K562 (cell line): ENCODE measurements at regions not wholly inside any gene's neighbourhood (a gene's known extent, or its start where the extent isn't known, plus 50 kb on each side); places are given as distances from the start of the nearest gene placed in this dataset.

Source experiments
- ATAC-seq: fragments of 200-7000 bp; cut with Tn5 transposase; 3 replicates; pipeline ENCODE4 v1.9.1; 2020; ENCODE audit warnings: moderate library complexity
- BruUV-seq: library from RNA; stranded (reverse); fragments of 400-500 nt; replicated peaks from 2 replicates; lab custom pipeline; 2021; lab: Mats Ljungman, UMichigan
- CTCF ChIA-PET: fragments of 300-600 bp; formaldehyde crosslinking; extraction: SDS; loops from one replicate; lab custom pipeline; 2021; ENCODE audit warnings: low intra/inter-chr PET ratio; lab: Yijun Ruan, JAX
- POLR2A ChIA-PET: fragments of 300-600, 350-650 bp; sonication (Branson Sonifier 250); formaldehyde crosslinking; extraction: SDS; loops from one replicate; lab custom pipeline; 2021; ENCODE audit warnings: antibody characterized with exemption, inconsistent platforms; lab: Yijun Ruan, JAX
- DNase-seq, 4 experiments: peaks; one replicate each; pipeline versions ENCODE4 v3.0.0 to v3.0.0-alpha.2; 2011 to 2018; ENCODE audit warnings: low spot score in 3 of 4, mixed read lengths in 3 of 4; ENCODE audit errors: extremely low read depth in 1 of 4
- FAIRE-seq: peaks from 2 replicates; lab custom pipeline; 2011; peaks lifted over from hg19 to GRCh38; lab: Jason Lieb, UNC
- H2AFZ ChIP-seq: 2 replicates; pipeline ENCODE4 v1.6.0; 2011; ENCODE audit warnings: low read depth, low read length, control low read depth, inconsistent platforms
- H3K27ac ChIP-seq: fragments of 200-600 bp; 3 replicates; pipeline ENCODE4 v1.8.0; 2011; ENCODE audit warnings: low read depth, mild to moderate bottlenecking, control low read depth, inconsistent platforms, low read length, moderate library complexity, mixed read lengths; ENCODE audit errors: extremely low read depth
- H3K27me3 ChIP-seq, 2 experiments: fragments of 300-600 bp in 1 of 2; 2 replicates in 1 of 2; 3 replicates in 1 of 2; pipeline versions ENCODE4 v1.6.0 to v1.8.0; 2011; ENCODE audit warnings: inconsistent platforms in 2 of 2, low read length in 2 of 2, mild to moderate bottlenecking in 1 of 2, mixed read lengths in 1 of 2, moderate library complexity in 1 of 2; ENCODE audit not compliant: control insufficient read depth in 2 of 2, insufficient read depth in 2 of 2
- H3K36me3 ChIP-seq: fragments of 300-600 bp; 3 replicates; pipeline ENCODE4 v1.8.0; 2011; ENCODE audit warnings: mild to moderate bottlenecking, low read length, inconsistent platforms; ENCODE audit not compliant: control insufficient read depth, insufficient read depth
- H3K4me1 ChIP-seq, 2 experiments: fragments of 200-600 bp in 1 of 2; replicated peaks in 1 of 2; 2 replicates in 1 of 2; 3 replicates in 1 of 2; pipeline versions ENCODE4 v1.5.1 to v1.8.0; 2011; ENCODE audit warnings: inconsistent platforms in 2 of 2, low read length in 2 of 2, mild to moderate bottlenecking in 1 of 2, mixed read lengths in 1 of 2, moderate library complexity in 1 of 2; ENCODE audit not compliant: control insufficient read depth in 2 of 2, insufficient read depth in 2 of 2
- H3K4me2 ChIP-seq: 2 replicates; pipeline ENCODE4 v1.6.1; 2011; ENCODE audit warnings: low read length, control low read depth, inconsistent platforms, mixed read lengths; ENCODE audit not compliant: insufficient read depth
- H3K4me3 ChIP-seq: fragments of 200-600 bp; sonication (generic), shearing (Covaris generic); 2 replicates; pipeline ENCODE4 v1.5.1; 2016; ENCODE audit warnings: control low read depth, inconsistent platforms
- H3K79me2 ChIP-seq: fragments of 200-600 bp; 3 replicates; pipeline ENCODE4 v1.8.0; 2011; ENCODE audit warnings: low read length, inconsistent platforms; ENCODE audit not compliant: control insufficient read depth, insufficient read depth
- H3K9ac ChIP-seq, 2 experiments: 2 replicates each; pipeline versions ENCODE4 v1.6.0 to v1.6.1; 2011; ENCODE audit warnings: low read depth in 2 of 2, low read length in 2 of 2, control low read depth in 1 of 2, inconsistent platforms in 1 of 2, mild to moderate bottlenecking in 1 of 2, mixed read lengths in 1 of 2; ENCODE audit not compliant: insufficient read depth in 1 of 2
- H3K9me1 ChIP-seq: one replicate; pipeline ENCODE4 v1.6.0; 2011; ENCODE audit warnings: inconsistent platforms, mild to moderate bottlenecking, low read length, moderate library complexity; ENCODE audit not compliant: control insufficient read depth, insufficient read depth
- H3K9me3 ChIP-seq: replicated peaks from 2 replicates; pipeline ENCODE4 v1.5.1; 2011; ENCODE audit warnings: low read depth, low read length, inconsistent platforms; ENCODE audit not compliant: control insufficient read depth, insufficient read depth
- H4K20me1 ChIP-seq: replicated peaks from 2 replicates; pipeline ENCODE4 v1.6.1; 2011; ENCODE audit warnings: low read length, inconsistent platforms, mixed read lengths; ENCODE audit not compliant: control insufficient read depth, insufficient read depth
- CBX5 ChIP-seq: IDR thresholded peaks from 2 replicates; pipeline ENCODE4 v1.6.1; 2014; ENCODE audit warnings: low read depth, borderline replicate concordance
- KAT8 ChIP-seq: fragments of 450-650 bp; IDR thresholded peaks from 2 replicates; pipeline ENCODE4 v1.6.1; 2016; ENCODE audit warnings: low read depth, mild to moderate bottlenecking
- MYNN ChIP-seq, 2 experiments: sonication (generic); formaldehyde crosslinking in 1 of 2; IDR thresholded peaks; 2 replicates each; pipeline versions ENCODE4 v1.5.0 to v1.6.1; 2016 to 2020; ENCODE audit warnings: antibody characterized with exemption in 1 of 2, missing genetic modification reagents in 1 of 2
- NFE2L1 ChIP-seq: fragments of 450-650 bp; IDR thresholded peaks from 2 replicates; pipeline ENCODE4 v1.6.1; 2016; ENCODE audit warnings: missing genetic modification characterization, low read depth, mild to moderate bottlenecking, missing compliant biosample characterization, moderate library complexity, borderline replicate concordance
- PTRF ChIP-seq: fragments of 450-650 bp; IDR thresholded peaks from 2 replicates; pipeline ENCODE4 v1.6.1; 2016; ENCODE audit warnings: mild to moderate bottlenecking, missing genetic modification characterization, missing compliant biosample characterization
- ZNF140 ChIP-seq: fragments of 250-450 bp; sonication (Bioruptor Pico); IDR thresholded peaks from 2 replicates; pipeline ENCODE4 v1.8.0; 2021; ENCODE audit warnings: moderate library complexity, mild to moderate bottlenecking, inconsistent platforms
- ZNF232 ChIP-seq: sonication (generic); formaldehyde crosslinking; IDR thresholded peaks from 2 replicates; pipeline ENCODE4 v1.8.0; 2022; ENCODE audit warnings: mild to moderate bottlenecking, missing genetic modification reagents
- ZNF445 ChIP-seq: fragments of 250-450 bp; sonication (Bioruptor Pico); IDR thresholded peaks from 2 replicates; pipeline ENCODE4 v1.4.0; 2020; ENCODE audit warnings: low read depth, mild to moderate bottlenecking, moderate library complexity
- WGBS: fragments of 100-300 bp; shearing (Covaris generic); methylation state at CpG from one replicate; pipeline ENCODE4 v1.1.6; 2016; ENCODE audit warnings: low coverage, mixed read lengths; ENCODE audit not compliant: insufficient coverage; ENCODE audit errors: missing lambda C conversion rate; 5-methylcytosine and 5-hydroxymethylcytosine counted together
- in situ Hi-C: fragments of 300-500 bp; cut with MboI; formaldehyde crosslinking; loops from 4 replicates; pipeline ENCODE4 v1.15.0; 2018; ENCODE audit warnings: inconsistent platforms, mixed read lengths
- intact Hi-C: fragments of 100-400 bp; cut with micrococcal nuclease; formaldehyde crosslinking; loops from 2 replicates; pipeline ENCODE4 v1.14.2; 2022

DNA sequence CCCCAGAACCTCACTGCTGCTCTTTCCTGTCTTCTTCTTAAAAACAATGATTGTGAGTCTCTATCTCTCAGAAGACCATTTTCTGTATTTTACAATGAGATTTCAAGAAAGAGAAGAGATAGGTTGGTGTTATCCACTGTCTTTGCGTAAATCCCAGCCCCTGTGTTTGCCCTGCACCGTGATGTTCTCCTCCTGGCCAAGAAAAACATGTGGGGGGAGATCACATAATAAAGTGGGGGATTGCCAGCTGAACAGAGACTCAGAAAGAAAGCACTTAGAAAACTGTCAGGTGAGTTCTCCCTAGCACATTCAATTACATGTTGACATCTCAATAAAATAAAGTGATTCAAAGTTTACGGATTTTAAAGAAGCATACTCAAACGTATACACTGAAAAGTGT lies 105.0 kb upstream of the PITRM1 start:
- WGBS: 2% methylated on average over 4 of the region's 4 CpGs
- no TSS peak for BruUV-seq
- FAIRE-seq (no peak), ATAC-seq (no peak)
- Histone ChIP-seq H3K79me2 (no peaks in the 10 kb centered on the region), H3K27me3 (peaks cover 44 to 56% of the 10 kb centered on the region in 2 experiments), H4K20me1 (no peaks in the 10 kb centered on the region), H3K9me3 (no peaks in the 10 kb centered on the region), H3K4me3 (no peak overlapping the region), H3K27ac (no peak overlapping the region)
- in situ Hi-C loops (no loop called here), intact Hi-C loops (no loop called here)
- POLR2A ChIA-PET: no interaction called here
- no peak for TF ChIP-seq NFE2L1 (tag)
- TF ChIP-seq ZNF232 (CRISPR knock-in tag): no peak
- TF ChIP-seq CBX5: no peak
- no peak for TF ChIP-seq PTRF (tag)
- no peak for TF ChIP-seq ZNF140 (CRISPR knock-in tag)
- TF ChIP-seq, all 486 proteins: peak for 0
- Histone ChIP-seq H3K36me3 (no peaks in the 10 kb centered on the region), H3K9ac (no peak overlapping the region), H3K4me2 (no peak overlapping the region), H2AFZ (no peak overlapping the region), H3K4me1 (no peaks in the 10 kb centered on the region), H3K9me1 (no peaks in the 10 kb centered on the region)
- CTCF ChIA-PET: no interaction called here
- no peak for DNase-seq

DNA sequence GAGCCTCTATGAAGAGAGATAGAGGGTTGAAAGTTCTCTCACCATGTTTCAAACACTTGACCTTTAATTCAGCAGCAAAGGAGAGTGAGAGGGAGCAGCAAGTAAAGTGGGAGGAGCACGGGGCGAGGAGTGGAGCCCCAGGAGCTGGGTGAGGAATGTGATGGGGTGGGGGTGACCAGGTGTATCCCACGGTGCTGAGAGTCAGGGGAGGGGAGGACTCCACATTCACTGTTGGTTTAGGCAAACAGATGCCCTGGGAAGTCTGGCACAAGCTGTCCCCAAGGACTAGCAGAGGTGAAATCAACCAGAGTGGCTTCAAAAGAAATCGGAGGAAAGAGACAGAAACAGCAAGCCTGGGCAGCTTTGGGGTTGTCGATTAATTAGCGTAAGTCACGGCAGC lies 101.8 kb upstream of the PITRM1 start:
- Histone ChIP-seq H3K4me1 (no peaks in the 10 kb centered on the region), H2AFZ (no peak overlapping the region), H3K9me1 (no peaks in the 10 kb centered on the region), H3K79me2 (no peaks in the 10 kb centered on the region), H3K36me3 (no peaks in the 10 kb centered on the region), H3K9me3 (no peaks in the 10 kb centered on the region), H3K4me2 (no peak overlapping the region), H3K4me3 (no peak overlapping the region), H3K27ac (no peak overlapping the region), H4K20me1 (no peaks in the 10 kb centered on the region), H3K9ac (no peak overlapping the region), H3K27me3 (peaks cover 60 to 62% of the 10 kb centered on the region in 2 experiments)
- no peak for DNase-seq
- CTCF ChIA-PET: no interaction called here
- in situ Hi-C loops (no loop called here), intact Hi-C loops (no loop called here)
- BruUV-seq: no TSS peak
- no peak for TF ChIP-seq MYNN (IDR thresholded peaks at IDR 0.05)
- TF ChIP-seq MYNN (CRISPR knock-in tag; IDR thresholded peaks at IDR 0.05): no peak
- TF ChIP-seq ZNF445 (CRISPR knock-in tag): no peak
- TF ChIP-seq ZNF232 (CRISPR knock-in tag): no peak
- no peak for TF ChIP-seq KAT8
- FAIRE-seq: no peak
- ATAC-seq: no peak
- POLR2A ChIA-PET: no interaction called here
- WGBS: 1% methylated on average over 7 of the region's 7 CpGs
